ENCODE measurements at regions not wholly inside any gene's neighbourhood (a gene's known extent, or its start where the extent isn't known, plus 50 kb on each side); places are given as distances from the start of the nearest gene placed in this dataset.

- H4K20me1 ChIP-seq (replicated peaks; ENCODE audit: control insufficient read depth, insufficient read depth, low read length), result no peaks in the 10 kb centered on the region
- no peaks in the 10 kb centered on the region for H3K4me1 ChIP-seq (replicated peaks in 1 of 2; ENCODE audit: control insufficient read depth in 2 of 2, insufficient read depth in 2 of 2, low read length in 2 of 2)
- no peaks in the 10 kb centered on the region for H3K9me1 ChIP-seq (ENCODE audit: control insufficient read depth, insufficient read depth, low read length)
- ATAC-seq, result peak; percentile 54; the same call in 2 of the 3 replicates
- TF ChIP-seq KDM4B (IDR thresholded peaks at IDR 0.05; ENCODE audit: borderline replicate concordance in 2 of 2, low read depth in 1 of 2) (no peak), CTCF (IDR thresholded peaks at IDR 0.05 in 2 of 3, conservative IDR thresholded peaks at IDR 0.05 in 1 of 3; ENCODE audit: insufficient read depth in 2 of 3, low read depth in 1 of 3, low read length in 3 of 3) (peak; percentile 21 to 68 (median 43); a peak in 5 of 6 replicates), HDAC8 (tag; IDR thresholded peaks at IDR 0.05) (no peak), MECOM (CRISPR knock-in tag; IDR thresholded peaks at IDR 0.05) (no peak), SP2 (IDR thresholded peaks at IDR 0.05; ENCODE audit: extremely low read depth, low read depth, low read length, poor library complexity, severe bottlenecking) (peak; percentile 27), ZBTB17 (CRISPR knock-in tag; IDR thresholded peaks at IDR 0.05) (no peak), SFPQ (IDR thresholded peaks at IDR 0.05; ENCODE audit: low read depth, low read length) (no peak)
- BruUV-seq (replicated peaks), result no TSS peak
- H3K27me3 ChIP-seq (ENCODE audit: control insufficient read depth in 2 of 2, insufficient read depth in 2 of 2, low read length in 2 of 2), result no peaks in the 10 kb centered on the region
- ChIA-PET CTCF (ENCODE audit: low intra/inter-chr PET ratio) (no interaction called here), POLR2A (no interaction called here)
- DNase-seq (ENCODE audit: extremely low read depth in 1 of 4, low spot score in 3 of 4), result peak in 3 of 4 experiments; percentile 14 to 26 (median 19)
- H3K9me3 ChIP-seq (replicated peaks; ENCODE audit: control insufficient read depth, insufficient read depth, low read depth, low read length), result no peaks in the 10 kb centered on the region
- no peak overlapping the region for H3K27ac ChIP-seq (ENCODE audit: extremely low read depth, low read depth, low read length)
- no peaks in the 10 kb centered on the region for H3K36me3 ChIP-seq (ENCODE audit: control insufficient read depth, insufficient read depth, low read length)
- H3K79me2 ChIP-seq (ENCODE audit: control insufficient read depth, insufficient read depth, low read length), result no peaks in the 10 kb centered on the region
- 2% methylated on average over 8 of the region's 8 CpGs for WGBS (ENCODE audit: insufficient coverage, low coverage, missing lambda C conversion rate)
- in situ Hi-C loops (cut with MboI) (no loop called here), intact Hi-C loops (cut with micrococcal nuclease) (no loop called here)
- peak; percentile 54 for FAIRE-seq
- H3K9ac ChIP-seq (ENCODE audit: insufficient read depth in 1 of 2, low read depth in 2 of 2, low read length in 2 of 2), result no peak overlapping the region
- no peak overlapping the region for H3K4me3 ChIP-seq
- H3K4me2 ChIP-seq (ENCODE audit: insufficient read depth, low read length), result no peak overlapping the region
- H2AFZ ChIP-seq (ENCODE audit: low read depth, low read length), result no peak overlapping the region
Measured at GRCh38 chr7:33836797-33837355, 68.5 kb upstream of the BMPER start.
